Body of pancreas (tissue), 4 donors: ENCODE measurements at regions not wholly inside any gene's neighbourhood (a gene's known extent, or its start where the extent isn't known, plus 50 kb on each side); places are given as distances from the start of the nearest gene placed in this dataset.

Experiments used
- CTCF ChIP-seq, 7 experiments: fragments of 450-650 bp in 4 of 7; fragments of 200-600 bp in 3 of 7; sonication (generic) in 3 of 7; IDR thresholded peaks; one replicate each; pipeline ENCODE4 v1.5.1; 2016 to 2019; ENCODE audit warnings: antibody characterized with exemption in 7 of 7
- POLR2A ChIP-seq, 3 donors: fragments of 450-650 bp; IDR thresholded peaks; one replicate each; pipeline ENCODE4 v1.6.1; 2016; ENCODE audit warnings: antibody characterized with exemption in 3 of 3, mild to moderate bottlenecking in 2 of 3

- TF ChIP-seq POLR2A (IDR thresholded peaks at IDR 0.05) = no peak
- TF ChIP-seq CTCF (IDR thresholded peaks at IDR 0.05) = no peak
Measured at GRCh38 chr22:48340191-48340590, 1487.5 kb downstream of the BRD1 start.
